ENCODE measurements at regions not wholly inside any gene's neighbourhood (a gene's known extent, or its start where the extent isn't known, plus 50 kb on each side); places are given as distances from the start of the nearest gene placed in this dataset.

DNA sequence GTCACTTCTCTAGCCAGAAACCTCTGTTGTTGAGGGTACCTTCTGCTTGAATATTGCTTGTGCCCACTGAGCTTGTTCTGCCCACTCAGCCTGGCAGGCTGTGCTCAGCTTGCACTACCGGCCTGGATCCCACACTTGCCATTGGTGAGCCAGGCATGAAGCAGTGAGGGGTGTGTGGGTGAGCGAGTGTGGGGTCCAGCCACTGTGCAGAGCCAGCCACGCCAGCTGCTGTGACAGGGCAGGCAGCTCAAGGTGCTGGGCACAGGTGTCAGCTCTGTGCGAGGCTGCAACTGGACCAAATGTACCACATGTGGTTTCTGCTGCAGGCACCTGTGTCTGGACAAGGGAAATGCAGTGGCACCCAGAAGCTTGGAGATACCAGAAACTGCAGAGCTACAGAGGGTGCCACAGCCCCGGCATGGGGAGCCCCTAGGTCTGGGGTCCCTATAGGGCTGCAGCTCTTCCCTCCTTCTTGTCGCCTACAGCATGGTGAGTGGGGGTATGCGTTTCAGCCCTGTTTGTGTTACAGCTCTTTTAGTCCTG lies 305.1 kb upstream of the RIOK2 start:
- H3K4me1 ChIP-seq (ENCODE audit: insufficient read depth, low read length, poor library complexity, severe bottlenecking) = no peaks in the 10 kb centered on the region
- no peak for DNase-seq (ENCODE audit: low spot score)
- BruUV-seq (replicated peaks) = no TSS peak
- H3K9me3 ChIP-seq (ENCODE audit: low read depth, low read length, poor library complexity, severe bottlenecking) = no peaks in the 10 kb centered on the region
- intact Hi-C loops (cut with micrococcal nuclease; ENCODE audit: unreplicated experiment) = no loop called here
- H3K36me3 ChIP-seq (ENCODE audit: insufficient read depth, low read length, poor library complexity, severe bottlenecking) = no peaks in the 10 kb centered on the region
- TF ChIP-seq CTCF (conservative IDR thresholded peaks at IDR 0.05; ENCODE audit: low read depth, low read length) (no peak), EZH2 (IDR thresholded peaks at IDR 0.05; ENCODE audit: borderline replicate concordance, low read depth, low read length, poor library complexity, severe bottlenecking) (no peak)
- H3K27ac ChIP-seq (ENCODE audit: low read depth, low read length, poor library complexity, severe bottlenecking) = no peak overlapping the region
- CTCF ChIA-PET = no interaction called here
- H3K27me3 ChIP-seq (replicated peaks; ENCODE audit: insufficient read depth, low read depth, low read length, poor library complexity) = peaks cover 5% of the 10 kb centered on the region
- POLR2A ChIA-PET (ENCODE audit: low non-redundant PET) = no interaction called here
- no peak overlapping the region for H3K4me3 ChIP-seq (ENCODE audit: low read depth, low read length, poor library complexity, severe bottlenecking)

- DNase-seq (ENCODE audit: low spot score) = no peak
- no peak overlapping the region for H3K27ac ChIP-seq (ENCODE audit: low read depth, low read length, poor library complexity, severe bottlenecking)
- H3K27me3 ChIP-seq (replicated peaks; ENCODE audit: insufficient read depth, low read depth, low read length, poor library complexity) = peaks cover 5% of the 10 kb centered on the region
- H3K4me3 ChIP-seq (ENCODE audit: low read depth, low read length, poor library complexity, severe bottlenecking) = no peak overlapping the region
- ChIA-PET POLR2A (ENCODE audit: low non-redundant PET) (no interaction called here), CTCF (no interaction called here)
- no TSS peak for BruUV-seq (replicated peaks)
- H3K9me3 ChIP-seq (ENCODE audit: low read depth, low read length, poor library complexity, severe bottlenecking) = no peaks in the 10 kb centered on the region
- H3K36me3 ChIP-seq (ENCODE audit: insufficient read depth, low read length, poor library complexity, severe bottlenecking) = no peaks in the 10 kb centered on the region
- intact Hi-C loops (cut with micrococcal nuclease; ENCODE audit: unreplicated experiment) = no loop called here
- no peaks in the 10 kb centered on the region for H3K4me1 ChIP-seq (ENCODE audit: insufficient read depth, low read length, poor library complexity, severe bottlenecking)
- no peak for TF ChIP-seq CTCF (conservative IDR thresholded peaks at IDR 0.05; ENCODE audit: low read depth, low read length)
- TF ChIP-seq EZH2 (IDR thresholded peaks at IDR 0.05; ENCODE audit: borderline replicate concordance, low read depth, low read length, poor library complexity, severe bottlenecking) = no peak
Observed at GRCh38 chr5:97489010-97489840, 306.2 kb upstream of the RIOK2 start.

GRCh38 chr5:97494465-97494864 lies 311.4 kb upstream of the RIOK2 start:
- no TSS peak for BruUV-seq (replicated peaks)
- CTCF ChIA-PET = no interaction called here

More at GRCh38 chr5:97494465-97494864, 311.4 kb upstream of the RIOK2 start:
- Histone ChIP-seq H3K9me3 (ENCODE audit: low read depth, low read length, poor library complexity, severe bottlenecking) (no peaks in the 10 kb centered on the region), H3K4me1 (ENCODE audit: insufficient read depth, low read length, poor library complexity, severe bottlenecking) (no peaks in the 10 kb centered on the region), H3K36me3 (ENCODE audit: insufficient read depth, low read length, poor library complexity, severe bottlenecking) (no peaks in the 10 kb centered on the region), H3K4me3 (ENCODE audit: low read depth, low read length, poor library complexity, severe bottlenecking) (no peak overlapping the region), H3K27ac (ENCODE audit: low read depth, low read length, poor library complexity, severe bottlenecking) (no peak overlapping the region), H3K27me3 (replicated peaks; ENCODE audit: insufficient read depth, low read depth, low read length, poor library complexity) (peaks cover 13% of the 10 kb centered on the region)
- POLR2A ChIA-PET (ENCODE audit: low non-redundant PET) = no interaction called here
- TF ChIP-seq CTCF (conservative IDR thresholded peaks at IDR 0.05; ENCODE audit: low read depth, low read length) = no peak
- TF ChIP-seq EZH2 (IDR thresholded peaks at IDR 0.05; ENCODE audit: borderline replicate concordance, low read depth, low read length, poor library complexity, severe bottlenecking) = no peak
- DNase-seq (ENCODE audit: low spot score) = no peak
- intact Hi-C loops (cut with micrococcal nuclease; ENCODE audit: unreplicated experiment) = no loop called here
